ENCODE measurements at regions not wholly inside any gene's neighbourhood (a gene's known extent, or its start where the extent isn't known, plus 50 kb on each side); places are given as distances from the start of the nearest gene placed in this dataset.

- peaks cover 6% of the 10 kb centered on the region for H3K27me3 Mint-ChIP-seq
- no peak overlapping the region for H3K4me3 Mint-ChIP-seq
- DNase-seq: no peak
- ChIA-PET POLR2A (no interaction called here), CTCF (no interaction called here)
- no peaks in the 10 kb centered on the region for H3K36me3 Mint-ChIP-seq
- no peak overlapping the region for H3K27ac Mint-ChIP-seq
- intact Hi-C loops (cut with micrococcal nuclease): no loop called here
- no peaks in the 10 kb centered on the region for H3K4me1 Mint-ChIP-seq (ENCODE audit: low read depth)
- no peaks in the 10 kb centered on the region for H3K9me3 Mint-ChIP-seq
These were observed 210.0 kb upstream of the TOPAZ1 start for GRCh38 chr3:44031387-44032380.

GRCh38 chr3:44032487-44032886, 209.2 kb upstream of the TOPAZ1 start:
- intact Hi-C loops (cut with micrococcal nuclease): no loop called here
- H3K9me3 Mint-ChIP-seq: no peaks in the 10 kb centered on the region
- H3K36me3 Mint-ChIP-seq: no peaks in the 10 kb centered on the region
- CTCF ChIA-PET: interaction anchor here (1.1 kb wide), 1 partner anchor 72 kb away, joined by 3 read pairs; no protein-coding TSS in a partner anchor
- no peak overlapping the region for H3K27ac Mint-ChIP-seq
- H3K4me1 Mint-ChIP-seq (ENCODE audit: low read depth): no peaks in the 10 kb centered on the region
- DNase-seq: no peak
- POLR2A ChIA-PET: no interaction called here
- no peak overlapping the region for H3K4me3 Mint-ChIP-seq
- peaks cover 2% of the 10 kb centered on the region for H3K27me3 Mint-ChIP-seq

GRCh38 chr3:44033123-44033522, 208.6 kb upstream of the TOPAZ1 start:
- Mint-ChIP-seq H3K9me3 (no peaks in the 10 kb centered on the region), H3K27ac (no peak overlapping the region), H3K4me1 (ENCODE audit: low read depth) (no peaks in the 10 kb centered on the region), H3K27me3 (peaks cover 2% of the 10 kb centered on the region), H3K4me3 (no peak overlapping the region), H3K36me3 (no peaks in the 10 kb centered on the region)
- no peak for DNase-seq
- CTCF ChIA-PET: interaction anchor here (1.1 kb wide), 1 partner anchor 72 kb away, joined by 3 read pairs; no protein-coding TSS in a partner anchor
- POLR2A ChIA-PET: interaction anchor here (0.7 kb wide), 1 partner anchor 181 kb away, joined by 3 read pairs; no protein-coding TSS in a partner anchor
- intact Hi-C loops (cut with micrococcal nuclease): no loop called here

- Mint-ChIP-seq H3K27ac (no peak overlapping the region), H3K27me3 (peaks cover 4% of the 10 kb centered on the region), H3K36me3 (no peaks in the 10 kb centered on the region), H3K4me1 (ENCODE audit: low read depth) (no peaks in the 10 kb centered on the region), H3K9me3 (no peaks in the 10 kb centered on the region), H3K4me3 (no peak overlapping the region)
- DNase-seq: no peak
- intact Hi-C loops (cut with micrococcal nuclease): no loop called here
- CTCF ChIA-PET: no interaction called here
- POLR2A ChIA-PET: no interaction called here
These were observed 204.8 kb upstream of the TOPAZ1 start for GRCh38 chr3:44036850-44037249.

- no peak for DNase-seq
- ChIA-PET POLR2A (no interaction called here), CTCF (interaction anchor here (0.7 kb wide), 1 partner anchor 74 kb away, joined by 3 read pairs; no protein-coding TSS in a partner anchor)
- Mint-ChIP-seq H3K9me3 (no peaks in the 10 kb centered on the region), H3K4me3 (no peak overlapping the region), H3K27ac (no peak overlapping the region), H3K36me3 (no peaks in the 10 kb centered on the region), H3K4me1 (ENCODE audit: low read depth) (no peaks in the 10 kb centered on the region), H3K27me3 (peaks cover 6% of the 10 kb centered on the region)
- intact Hi-C loops (cut with micrococcal nuclease): no loop called here
These were observed 202.7 kb upstream of the TOPAZ1 start for GRCh38 chr3:44039006-44039405.

- CTCF ChIA-PET: no interaction called here
- intact Hi-C loops (cut with micrococcal nuclease): no loop called here
These were observed 200.0 kb upstream of the TOPAZ1 start for GRCh38 chr3:44041726-44042125.

GRCh38 chr3:44042772-44043171, 198.9 kb upstream of the TOPAZ1 start:
- no peak for DNase-seq
- Mint-ChIP-seq H3K27ac (no peak overlapping the region), H3K27me3 (peaks cover 16% of the 10 kb centered on the region), H3K9me3 (no peaks in the 10 kb centered on the region), H3K4me1 (ENCODE audit: low read depth) (no peaks in the 10 kb centered on the region), H3K4me3 (no peak overlapping the region), H3K36me3 (no peaks in the 10 kb centered on the region)
- CTCF ChIA-PET: no interaction called here
- POLR2A ChIA-PET: no interaction called here
- intact Hi-C loops (cut with micrococcal nuclease): no loop called here

More at GRCh38 chr3:44041726-44042125, 200.0 kb upstream of the TOPAZ1 start:
- no peak for DNase-seq
- Mint-ChIP-seq H3K4me3 (no peak overlapping the region), H3K9me3 (no peaks in the 10 kb centered on the region), H3K4me1 (ENCODE audit: low read depth) (no peaks in the 10 kb centered on the region), H3K27me3 (peaks cover 13% of the 10 kb centered on the region), H3K36me3 (no peaks in the 10 kb centered on the region), H3K27ac (no peak overlapping the region)
- POLR2A ChIA-PET: no interaction called here

- peak; percentile 22 for DNase-seq
- H3K36me3 Mint-ChIP-seq: no peaks in the 10 kb centered on the region
- H3K4me1 Mint-ChIP-seq (ENCODE audit: low read depth): no peaks in the 10 kb centered on the region
- H3K9me3 Mint-ChIP-seq: no peaks in the 10 kb centered on the region
- ChIA-PET POLR2A (no interaction called here), CTCF (no interaction called here)
- intact Hi-C loops (cut with micrococcal nuclease): no loop called here
- no peak overlapping the region for H3K27ac Mint-ChIP-seq
- no peak overlapping the region for H3K4me3 Mint-ChIP-seq
- peaks cover 18% of the 10 kb centered on the region for H3K27me3 Mint-ChIP-seq
These were observed 196.0 kb upstream of the TOPAZ1 start for GRCh38 chr3:44045476-44046275.

GRCh38 chr3:44047796-44048195, 193.9 kb upstream of the TOPAZ1 start:
- Mint-ChIP-seq H3K9me3 (no peaks in the 10 kb centered on the region), H3K36me3 (no peaks in the 10 kb centered on the region), H3K27ac (no peak overlapping the region), H3K4me3 (no peak overlapping the region), H3K27me3 (peaks cover 25% of the 10 kb centered on the region), H3K4me1 (ENCODE audit: low read depth) (no peaks in the 10 kb centered on the region)
- CTCF ChIA-PET: no interaction called here
- POLR2A ChIA-PET: no interaction called here
- intact Hi-C loops (cut with micrococcal nuclease): no loop called here
- no peak for DNase-seq

- CTCF ChIA-PET: no interaction called here
- Mint-ChIP-seq H3K27ac (no peak overlapping the region), H3K4me3 (no peak overlapping the region), H3K4me1 (ENCODE audit: low read depth) (no peaks in the 10 kb centered on the region), H3K9me3 (no peaks in the 10 kb centered on the region), H3K27me3 (peaks cover 25% of the 10 kb centered on the region), H3K36me3 (no peaks in the 10 kb centered on the region)
- intact Hi-C loops (cut with micrococcal nuclease): no loop called here
- no peak for DNase-seq
- POLR2A ChIA-PET: no interaction called here
These were observed 193.3 kb upstream of the TOPAZ1 start for GRCh38 chr3:44048196-44048924.

GRCh38 chr3:44048949-44049348, 192.7 kb upstream of the TOPAZ1 start:
- intact Hi-C loops (cut with micrococcal nuclease): no loop called here
- Mint-ChIP-seq H3K27ac (no peak overlapping the region), H3K27me3 (peaks cover 28% of the 10 kb centered on the region), H3K36me3 (no peaks in the 10 kb centered on the region), H3K4me3 (no peak overlapping the region), H3K9me3 (no peaks in the 10 kb centered on the region), H3K4me1 (ENCODE audit: low read depth) (no peaks in the 10 kb centered on the region)
- POLR2A ChIA-PET: no interaction called here
- DNase-seq: no peak
- CTCF ChIA-PET: no interaction called here

GRCh38 chr3:44050101-44050500, 191.6 kb upstream of the TOPAZ1 start:
- DNase-seq: no peak
- ChIA-PET POLR2A (no interaction called here), CTCF (no interaction called here)
- no peak overlapping the region for H3K27ac Mint-ChIP-seq
- H3K36me3 Mint-ChIP-seq: no peaks in the 10 kb centered on the region
- H3K4me1 Mint-ChIP-seq (ENCODE audit: low read depth): no peaks in the 10 kb centered on the region
- no peaks in the 10 kb centered on the region for H3K9me3 Mint-ChIP-seq
- peaks cover 34% of the 10 kb centered on the region for H3K27me3 Mint-ChIP-seq
- no peak overlapping the region for H3K4me3 Mint-ChIP-seq
- intact Hi-C loops (cut with micrococcal nuclease): no loop called here
